WTC11 (cell line): ENCODE measurements at regions not wholly inside any gene's neighbourhood (a gene's known extent, or its start where the extent isn't known, plus 50 kb on each side); places are given as distances from the start of the nearest gene placed in this dataset.

ENCODE experiments used
- CTCF ChIP-seq: fragments of 200-600 bp; IDR thresholded peaks from 2 replicates; pipeline ENCODE4 v1.8.0; 2022; ENCODE audit warnings: antibody characterized with exemption
- MLX ChIP-seq: sonication (generic); formaldehyde crosslinking; IDR thresholded peaks from 2 replicates; pipeline ENCODE4 v1.8.1; 2023; ENCODE audit warnings: mild to moderate bottlenecking, missing genetic modification reagents, moderate library complexity
- NFYB ChIP-seq: sonication (generic); formaldehyde crosslinking; conservative IDR thresholded peaks from 2 replicates; pipeline ENCODE4 v1.8.0; 2022; ENCODE audit warnings: low read depth, missing genetic modification reagents
- NR3C1 ChIP-seq: sonication (generic); formaldehyde crosslinking; conservative IDR thresholded peaks from 2 replicates; pipeline ENCODE4 v1.8.1; 2023; ENCODE audit warnings: low read depth, mild to moderate bottlenecking, missing genetic modification reagents
- ZNF423 ChIP-seq: fragments of 250-450 bp; sonication (Bioruptor Pico); IDR thresholded peaks from 2 replicates; pipeline ENCODE4 v2.1.2; 2022; ENCODE audit warnings: mild to moderate bottlenecking, moderate library complexity

GRCh38 chr7:17632384-17632783, 307.9 kb downstream of the SNX13 start:
- TF ChIP-seq CTCF: no peak
- no peak for TF ChIP-seq NR3C1
- TF ChIP-seq NFYB (CRISPR knock-in tag): no peak
- no peak for TF ChIP-seq MLX (CRISPR knock-in tag)
- no peak for TF ChIP-seq ZNF423 (CRISPR knock-in tag)
